Colonic mucosa (tissue), 4 donors: ENCODE measurements at regions not wholly inside any gene's neighbourhood (a gene's known extent, or its start where the extent isn't known, plus 50 kb on each side); places are given as distances from the start of the nearest gene placed in this dataset.
"Not testable (repeated sequence)": the region's sequence is repeated elsewhere in the genome, so short reads cannot be mapped to it uniquely, and the experiment has no call there.

Experiments
- DNase-seq: peaks from one replicate; pipeline ENCODE4 v3.0.0-alpha.2; 2020
- H3K27ac ChIP-seq: fragments of 200-600 bp; one replicate; pipeline ENCODE4 v1.8.0; 2021
- H3K27me3 ChIP-seq: fragments of 200-600 bp; one replicate; pipeline ENCODE4 v1.8.0; 2021
- H3K36me3 ChIP-seq: fragments of 200-600 bp; one replicate; pipeline ENCODE4 v1.8.0; 2021
- H3K4me1 ChIP-seq: fragments of 200-600 bp; one replicate; pipeline ENCODE4 v1.8.0; 2021; ENCODE audit warnings: mild to moderate bottlenecking
- H3K4me3 ChIP-seq: fragments of 200-600 bp; one replicate; pipeline ENCODE4 v1.8.0; 2021
- H3K9ac ChIP-seq, 2 donors: one replicate each; pipeline ENCODE4 v1.7.0; 2013; ENCODE audit warnings: control low read depth in 2 of 2, low read depth in 2 of 2, low read length in 2 of 2
- H3K9me3 ChIP-seq: fragments of 200-600 bp; one replicate; pipeline ENCODE4 v1.8.0; 2021
- CTCF ChIP-seq: fragments of 200-600 bp; IDR thresholded peaks from one replicate; pipeline ENCODE4 v1.8.0; 2022; ENCODE audit warnings: antibody characterized with exemption, mild to moderate bottlenecking
- intact Hi-C: fragments of 100-400 bp; cut with DNase I; formaldehyde crosslinking; loops from one replicate; pipeline ENCODE4 v1.14.1; 2022
- donor health status: healthy.
- donor health status: DM: no; HTN: no; CAD: no.
- donor health status: DM: no; HTN: no; CAD: no.

- H3K27ac ChIP-seq, result no peak overlapping the region
- no peak for TF ChIP-seq CTCF
- no peak overlapping the region for H3K4me3 ChIP-seq
- no peaks in the 10 kb centered on the region for H3K27me3 ChIP-seq
- no peak for DNase-seq
- H3K4me1 ChIP-seq, result no peaks in the 10 kb centered on the region
- H3K36me3 ChIP-seq, result no peaks in the 10 kb centered on the region
- H3K9ac ChIP-seq, result no peak overlapping the region
- intact Hi-C loops, result no loop called here
- no peaks in the 10 kb centered on the region for H3K9me3 ChIP-seq
Measured at GRCh38 chrX:13195340-13195739, 124.5 kb downstream of the ATXN3L start.

- DNase-seq, result no peak
- intact Hi-C loops, result no loop called here
- H3K9me3 ChIP-seq, result no peaks in the 10 kb centered on the region
- no peak overlapping the region for H3K9ac ChIP-seq
- H3K36me3 ChIP-seq, result no peaks in the 10 kb centered on the region
- TF ChIP-seq CTCF, result no peak
- H3K4me3 ChIP-seq, result no peak overlapping the region
- no peak overlapping the region for H3K27ac ChIP-seq
- no peaks in the 10 kb centered on the region for H3K27me3 ChIP-seq
- H3K4me1 ChIP-seq, result no peaks in the 10 kb centered on the region
Measured at GRCh38 chrX:13194291-13195103, 125.4 kb downstream of the ATXN3L start.

GRCh38 chrX:13190051-13190450 is 129.8 kb downstream of the ATXN3L start:
- H3K27me3 ChIP-seq, result no peaks in the 10 kb centered on the region
- no peak overlapping the region for H3K9ac ChIP-seq
- no peak overlapping the region for H3K27ac ChIP-seq
- H3K36me3 ChIP-seq, result no peaks in the 10 kb centered on the region
- no peaks in the 10 kb centered on the region for H3K9me3 ChIP-seq
- DNase-seq, result no peak
- no peak overlapping the region for H3K4me3 ChIP-seq
- TF ChIP-seq CTCF, result no peak
- H3K4me1 ChIP-seq, result no peaks in the 10 kb centered on the region
- intact Hi-C loops, result no loop called here

GRCh38 chrX:13189380-13189779 is 130.5 kb downstream of the ATXN3L start:
- Histone ChIP-seq H3K9me3 (no peaks in the 10 kb centered on the region), H3K4me1 (no peaks in the 10 kb centered on the region), H3K27ac (no peak overlapping the region), H3K4me3 (no peak overlapping the region), H3K36me3 (no peaks in the 10 kb centered on the region), H3K9ac (no peak overlapping the region), H3K27me3 (no peaks in the 10 kb centered on the region)
- DNase-seq, result no peak
- intact Hi-C loops, result no loop called here
- no peak for TF ChIP-seq CTCF

GRCh38 chrX:13188731-13189309 is 131.0 kb downstream of the ATXN3L start:
- H3K27me3 ChIP-seq, result no peaks in the 10 kb centered on the region
- no peaks in the 10 kb centered on the region for H3K9me3 ChIP-seq
- no peaks in the 10 kb centered on the region for H3K36me3 ChIP-seq
- intact Hi-C loops, result no loop called here
- H3K4me1 ChIP-seq, result no peaks in the 10 kb centered on the region
- TF ChIP-seq CTCF, result no peak
- no peak overlapping the region for H3K9ac ChIP-seq
- H3K27ac ChIP-seq, result no peak overlapping the region
- H3K4me3 ChIP-seq, result no peak overlapping the region
- DNase-seq, result no peak

GRCh38 chrX:13186643-13187042 is 133.2 kb downstream of the ATXN3L start:
- H3K36me3 ChIP-seq, intact Hi-C loops, H3K27me3 ChIP-seq, DNase-seq, H3K27ac ChIP-seq, H3K9ac ChIP-seq, H3K4me3 ChIP-seq, H3K9me3 ChIP-seq, H3K4me1 ChIP-seq: not testable (repeated sequence)
